Stimulated activated CD8-positive, alpha-beta memory T cell treated with anti-CD3 and anti-CD28 coated beads, Interleukin-12 subunit alpha, Interleukin-12 subunit beta, amount 100 ng/mL, for 24 hours (primary cell): ENCODE measurements at regions not wholly inside any gene's neighbourhood (a gene's known extent, or its start where the extent isn't known, plus 50 kb on each side); places are given as distances from the start of the nearest gene placed in this dataset.

ENCODE experiments used
- DNase-seq: peaks from one replicate; pipeline ENCODE4 v3.0.0-alpha.2; 2020; ENCODE audit errors: extremely low read depth

- no peak for DNase-seq
Observed at GRCh38 chr5:125006011-125006685, 259.7 kb upstream of the ZNF608 start.

DNA sequence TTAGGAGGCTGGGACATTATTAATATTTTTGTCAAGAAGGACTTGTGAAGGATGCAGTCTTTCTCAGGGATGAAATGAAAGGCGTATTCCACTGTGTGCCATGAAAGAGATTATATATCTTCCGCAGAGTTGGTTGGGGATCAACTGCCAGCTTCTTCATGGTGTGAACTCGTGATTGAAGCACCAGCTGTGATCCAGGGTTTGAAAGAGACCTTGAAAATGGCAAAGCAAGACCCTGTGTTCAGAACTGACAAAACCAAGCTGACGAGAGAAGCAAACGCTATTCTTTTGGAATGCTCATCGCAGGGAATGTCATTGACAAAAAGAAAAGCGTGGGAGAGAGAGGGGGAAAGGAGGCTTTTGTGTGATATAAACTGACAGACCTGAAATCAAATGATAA, 263.9 kb upstream of the ZNF608 start:
- DNase-seq = no peak

GRCh38 chr5:125011014-125011413, 264.6 kb upstream of the ZNF608 start:
- no peak for DNase-seq

DNA sequence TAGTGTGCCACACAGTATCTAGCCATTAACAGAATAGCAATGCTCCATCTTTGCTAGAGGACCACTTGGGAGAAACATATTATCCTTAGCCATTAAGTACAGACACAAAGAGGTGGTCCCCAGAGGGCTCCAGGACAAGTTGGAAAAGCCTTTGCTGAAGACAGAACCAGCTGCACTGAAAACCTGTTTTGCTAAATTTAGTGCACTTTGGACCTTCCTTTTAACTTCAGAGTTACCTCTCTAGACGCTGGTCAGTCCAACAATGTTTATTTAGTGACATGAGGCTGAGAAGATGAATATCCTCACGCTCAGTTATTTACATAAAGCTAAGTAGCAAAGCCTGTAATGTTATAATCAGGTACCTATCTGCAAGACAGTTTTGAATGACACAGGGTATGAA, 265.0 kb upstream of the ZNF608 start:
- DNase-seq = no peak

DNA sequence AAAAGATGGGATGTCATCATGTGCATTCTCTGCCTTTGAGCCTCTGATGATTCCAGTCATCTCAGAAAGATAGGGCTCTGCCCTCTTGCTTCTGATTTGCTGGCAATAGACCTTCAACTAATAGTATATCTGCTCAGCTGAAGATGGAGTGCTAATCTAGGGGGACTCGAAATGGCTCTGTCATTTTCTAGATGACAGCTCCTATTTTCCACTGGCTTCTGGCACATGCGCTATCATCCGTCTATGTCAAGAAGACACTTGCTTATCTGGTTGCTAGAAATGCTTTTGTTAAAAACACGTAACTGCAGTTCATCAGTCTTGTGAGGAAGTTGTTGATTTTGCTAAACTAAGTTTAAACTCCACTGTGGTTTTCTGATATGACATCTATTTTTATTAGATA, 265.5 kb upstream of the ZNF608 start:
- no peak for DNase-seq

- DNase-seq = no peak
Observed at GRCh38 chr5:125012727-125013451, 266.4 kb upstream of the ZNF608 start.

DNA sequence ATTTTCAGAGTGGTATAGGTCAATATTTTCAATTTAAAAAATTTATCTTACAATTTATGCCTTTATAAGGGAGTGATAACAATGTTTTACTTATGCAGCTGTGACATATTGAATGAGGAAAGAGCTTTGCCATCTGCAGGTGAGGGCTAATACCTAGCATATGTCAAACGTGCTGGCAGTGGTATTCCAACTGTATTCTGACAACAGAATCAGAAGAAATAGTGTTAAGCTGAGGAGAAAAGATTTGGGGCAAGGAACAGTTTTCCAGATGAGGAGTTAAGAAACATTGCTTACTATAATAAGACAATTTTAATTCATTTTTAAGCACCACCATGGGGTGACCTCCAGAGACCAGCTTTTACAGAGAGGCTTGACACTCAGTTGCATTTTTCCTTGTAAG, 267.8 kb upstream of the ZNF608 start:
- no peak for DNase-seq

DNA sequence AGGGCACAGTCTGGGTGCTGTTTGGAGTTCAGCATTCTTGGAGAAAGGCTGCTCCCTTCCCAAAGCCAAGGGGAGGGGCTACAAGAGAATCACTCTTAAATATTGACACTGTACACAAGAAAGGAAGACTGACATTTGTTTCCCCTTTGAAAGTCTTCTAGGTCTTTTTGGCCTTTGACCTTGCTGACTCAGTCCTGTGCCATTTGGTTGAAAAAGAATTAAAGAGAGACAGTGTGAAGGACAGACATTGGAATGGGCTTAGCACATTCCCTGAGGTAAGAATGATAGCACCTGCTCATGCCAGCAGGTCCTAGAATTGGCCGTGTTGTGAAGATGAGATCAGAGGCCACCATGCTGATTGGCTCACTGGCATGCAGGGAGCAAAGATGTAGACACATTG, 271.4 kb upstream of the ZNF608 start:
- no peak for DNase-seq

GRCh38 chr5:125023673-125024072, 277.2 kb upstream of the ZNF608 start:
- no peak for DNase-seq

DNA sequence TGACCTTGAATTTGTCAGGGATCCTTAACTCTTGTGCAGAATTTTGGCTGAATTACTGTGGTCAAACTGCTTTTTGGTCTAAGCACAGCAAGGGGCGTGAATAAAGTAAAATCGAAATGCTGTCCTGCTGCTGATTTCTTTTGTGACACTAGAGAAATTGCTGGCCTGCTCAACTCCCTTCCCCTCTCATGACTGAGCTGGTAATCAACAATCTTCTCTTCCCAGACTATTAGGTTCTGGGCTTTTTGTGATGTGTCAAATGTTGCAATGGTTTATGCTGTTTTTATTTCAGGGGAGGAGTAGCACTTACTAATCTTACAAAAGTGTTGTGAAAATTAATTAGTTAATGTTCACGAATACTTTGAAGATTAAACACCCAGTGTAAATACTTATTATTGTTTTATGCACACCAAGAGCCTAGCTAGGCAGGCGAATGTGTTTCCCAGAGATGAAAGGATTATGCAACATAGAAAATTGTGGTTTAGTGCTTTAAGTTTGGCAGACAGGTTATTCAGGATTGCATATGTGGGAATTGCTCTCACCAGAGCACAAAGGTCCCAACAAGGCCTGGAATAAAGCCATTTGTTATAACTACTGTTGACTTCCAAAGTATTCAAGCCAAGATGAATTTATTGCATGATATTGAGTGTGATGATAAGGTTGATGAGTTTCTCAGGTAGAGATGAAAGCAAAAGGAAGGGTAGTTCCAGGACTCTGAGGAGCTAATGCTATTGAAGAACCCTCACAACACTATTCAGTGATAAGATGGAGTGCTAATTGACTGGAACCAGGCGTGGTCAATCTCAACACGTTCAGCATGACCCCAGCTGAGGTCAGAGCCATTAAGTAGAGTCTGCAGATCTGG, 280.7 kb upstream of the ZNF608 start:
- no peak for DNase-seq

- DNase-seq = no peak
Observed at GRCh38 chr5:125032286-125032685, 285.8 kb upstream of the ZNF608 start.

DNA sequence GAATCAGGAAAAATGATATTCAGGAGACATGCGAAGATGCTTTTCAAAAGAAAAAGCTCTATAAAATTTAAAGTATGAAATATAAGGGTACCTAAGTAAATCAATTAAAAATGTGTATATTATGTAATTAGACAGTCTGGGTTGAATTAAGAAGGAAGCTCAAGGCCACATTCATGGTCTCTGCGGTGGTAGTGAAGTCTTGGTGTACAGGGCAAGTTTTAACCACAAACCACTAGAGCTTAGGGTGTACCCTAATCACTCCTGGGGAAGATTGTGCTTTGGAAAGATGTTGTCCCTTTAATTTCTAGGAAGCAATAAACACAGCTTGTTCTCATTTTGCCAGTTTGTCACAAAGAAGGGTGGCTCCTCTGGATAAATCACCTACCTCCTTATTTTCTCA, 287.2 kb upstream of the ZNF608 start:
- DNase-seq = no peak

GRCh38 chr5:125034331-125034730, 287.9 kb upstream of the ZNF608 start:
- no peak for DNase-seq

DNA sequence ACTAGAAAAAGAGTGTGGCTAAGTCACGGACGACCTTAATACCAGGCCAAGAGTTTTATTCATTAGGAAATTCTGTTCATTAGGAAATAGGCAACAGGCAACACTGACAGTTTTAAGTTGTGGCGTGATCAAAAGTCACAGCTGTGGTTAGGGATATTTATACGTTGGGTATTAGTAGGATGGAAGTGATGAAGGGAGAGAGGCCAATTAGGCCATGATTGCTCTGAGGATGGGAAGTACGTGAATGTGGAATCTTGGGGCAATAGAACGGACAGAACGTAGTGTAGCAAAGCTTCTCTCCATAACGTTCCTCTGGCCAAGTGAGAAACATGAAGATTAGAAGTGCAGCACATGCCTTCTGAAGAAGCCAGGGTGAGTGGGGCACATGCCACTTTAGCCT, 290.1 kb upstream of the ZNF608 start:
- DNase-seq = no peak

DNA sequence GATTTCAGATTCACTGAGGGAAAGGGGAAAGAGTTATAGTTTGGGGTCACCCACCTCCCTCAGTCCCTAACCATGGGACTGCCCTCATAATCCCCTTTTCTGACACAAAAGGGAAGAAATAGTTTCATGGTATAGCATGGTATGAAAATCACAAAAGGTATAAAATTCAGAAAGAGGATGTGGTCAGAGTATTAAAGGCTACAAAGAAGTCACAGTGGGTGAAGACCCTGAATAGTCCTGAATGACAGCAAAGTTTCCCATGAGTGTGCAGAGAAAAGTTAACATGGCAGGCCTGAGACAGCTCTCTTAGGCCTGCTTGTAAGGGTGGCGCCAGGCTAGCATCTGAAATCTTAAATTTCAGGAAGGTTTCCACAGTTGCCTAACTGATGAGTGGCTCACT, 290.6 kb upstream of the ZNF608 start:
- DNase-seq = no peak

GRCh38 chr5:125037530-125037929, 291.1 kb upstream of the ZNF608 start:
- DNase-seq = no peak

GRCh38 chr5:125038477-125038876, 292.0 kb upstream of the ZNF608 start:
- DNase-seq = no peak

- no peak for DNase-seq
Observed at GRCh38 chr5:125041798-125042197, 295.4 kb upstream of the ZNF608 start.

GRCh38 chr5:125042261-125042890, 295.9 kb upstream of the ZNF608 start:
- no peak for DNase-seq

GRCh38 chr5:125043781-125044391, 297.4 kb upstream of the ZNF608 start:
- DNase-seq = no peak

GRCh38 chr5:125044491-125045282, 298.2 kb upstream of the ZNF608 start:
- no peak for DNase-seq
